ENCODE measurements at regions not wholly inside any gene's neighbourhood (a gene's known extent, or its start where the extent isn't known, plus 50 kb on each side); places are given as distances from the start of the nearest gene placed in this dataset.
"Not testable (repeated sequence)": the region's sequence is repeated elsewhere in the genome, so short reads cannot be mapped to it uniquely, and the experiment has no call there.

- DNase-seq, result no peak
Observed at GRCh38 chr4:159410076-159410777, 307.3 kb downstream of the RAPGEF2 start.

GRCh38 chr4:159410891-159411290, 308.0 kb downstream of the RAPGEF2 start:
- no peak for DNase-seq

GRCh38 chr4:159413306-159413943, 310.5 kb downstream of the RAPGEF2 start:
- DNase-seq, result no peak

- no peak for DNase-seq
Observed at GRCh38 chr4:159414305-159414704, 311.4 kb downstream of the RAPGEF2 start.

- DNase-seq, result no peak
Observed at GRCh38 chr4:159416073-159416472, 313.2 kb downstream of the RAPGEF2 start.

GRCh38 chr4:159416996-159417395, 314.1 kb downstream of the RAPGEF2 start:
- DNase-seq, result no peak

- no peak for DNase-seq
Observed at GRCh38 chr4:159420162-159421057, 317.5 kb downstream of the RAPGEF2 start.

GRCh38 chr4:159421058-159421419, 318.2 kb downstream of the RAPGEF2 start:
- not testable (repeated sequence) for DNase-seq

GRCh38 chr4:159422019-159422418, 319.1 kb downstream of the RAPGEF2 start:
- DNase-seq, result no peak

- no peak for DNase-seq
Observed at GRCh38 chr4:159422626-159423025, 319.7 kb downstream of the RAPGEF2 start.

- DNase-seq, result peak; percentile 37
Observed at GRCh38 chr4:159425737-159426305, 322.9 kb downstream of the RAPGEF2 start.

GRCh38 chr4:159428293-159428692, 325.4 kb downstream of the RAPGEF2 start:
- DNase-seq, result no peak

GRCh38 chr4:159428975-159429692, 326.3 kb downstream of the RAPGEF2 start:
- DNase-seq, result peak; percentile 9

- no peak for DNase-seq
Observed at GRCh38 chr4:159429693-159430035, 326.8 kb downstream of the RAPGEF2 start.

- no peak for DNase-seq
Observed at GRCh38 chr4:159430896-159431295, 328.0 kb downstream of the RAPGEF2 start.

GRCh38 chr4:159432436-159432835, 329.6 kb downstream of the RAPGEF2 start:
- DNase-seq, result no peak

- DNase-seq, result no peak
Observed at GRCh38 chr4:159433337-159433736, 330.5 kb downstream of the RAPGEF2 start.

- DNase-seq, result no peak
Observed at GRCh38 chr4:159434114-159434870, 331.4 kb downstream of the RAPGEF2 start.

GRCh38 chr4:159434871-159435241, 332.0 kb downstream of the RAPGEF2 start:
- DNase-seq, result no peak

GRCh38 chr4:159435561-159436023, 332.7 kb downstream of the RAPGEF2 start:
- no peak for DNase-seq

GRCh38 chr4:159443975-159444374, 341.1 kb downstream of the RAPGEF2 start:
- DNase-seq, result no peak

GRCh38 chr4:159444678-159445077, 341.8 kb downstream of the RAPGEF2 start:
- DNase-seq, result no peak

Data from NCI-H2171 treated with DMSO at 0.1 percent for 48 hours (cell line).